RKO (cell line): ENCODE measurements at regions not wholly inside any gene's neighbourhood (a gene's known extent, or its start where the extent isn't known, plus 50 kb on each side); places are given as distances from the start of the nearest gene placed in this dataset.
A peak's percentile ranks its signal among the peaks of the same experiment; 100 is the strongest.
"Not testable (repeated sequence)": the region's sequence is repeated elsewhere in the genome, so short reads cannot be mapped to it uniquely, and the experiment has no call there.

Experiments used
- DNase-seq: peaks from one replicate; pipeline ENCODE4 v3.0.0-alpha.2; 2016; ENCODE audit warnings: low spot score

DNA sequence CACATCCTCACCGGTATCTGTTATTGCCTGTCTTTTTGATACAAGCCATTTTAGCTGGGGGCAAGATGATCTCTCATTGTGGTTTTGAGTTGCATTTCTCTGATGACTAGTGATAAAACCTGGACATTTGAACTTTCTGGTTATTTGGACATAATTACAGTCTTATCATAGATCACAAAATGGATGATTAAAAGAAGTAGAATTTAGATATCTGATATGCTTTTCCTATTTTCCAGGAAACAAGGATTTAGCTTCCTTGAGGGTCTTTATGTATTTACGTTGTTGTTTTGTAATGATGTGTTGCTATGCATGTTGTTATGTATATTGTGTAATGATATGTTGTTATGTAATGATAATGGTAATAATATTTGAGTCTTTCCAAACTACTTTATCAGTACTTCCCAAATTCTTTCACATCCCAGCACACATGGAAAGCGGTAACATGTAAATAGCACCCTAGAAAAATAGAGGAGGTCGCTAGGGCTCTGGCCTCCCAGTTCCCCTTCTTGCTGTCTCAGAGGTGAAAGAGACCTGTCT is 53.8 kb downstream of the GJD2 start:
- no peak for DNase-seq

GRCh38 chr15:34699968-34700640 is 54.7 kb downstream of the GJD2 start:
- no peak for DNase-seq

GRCh38 chr15:34696506-34696905 is 58.3 kb downstream of the GJD2 start:
- DNase-seq: no peak

DNA sequence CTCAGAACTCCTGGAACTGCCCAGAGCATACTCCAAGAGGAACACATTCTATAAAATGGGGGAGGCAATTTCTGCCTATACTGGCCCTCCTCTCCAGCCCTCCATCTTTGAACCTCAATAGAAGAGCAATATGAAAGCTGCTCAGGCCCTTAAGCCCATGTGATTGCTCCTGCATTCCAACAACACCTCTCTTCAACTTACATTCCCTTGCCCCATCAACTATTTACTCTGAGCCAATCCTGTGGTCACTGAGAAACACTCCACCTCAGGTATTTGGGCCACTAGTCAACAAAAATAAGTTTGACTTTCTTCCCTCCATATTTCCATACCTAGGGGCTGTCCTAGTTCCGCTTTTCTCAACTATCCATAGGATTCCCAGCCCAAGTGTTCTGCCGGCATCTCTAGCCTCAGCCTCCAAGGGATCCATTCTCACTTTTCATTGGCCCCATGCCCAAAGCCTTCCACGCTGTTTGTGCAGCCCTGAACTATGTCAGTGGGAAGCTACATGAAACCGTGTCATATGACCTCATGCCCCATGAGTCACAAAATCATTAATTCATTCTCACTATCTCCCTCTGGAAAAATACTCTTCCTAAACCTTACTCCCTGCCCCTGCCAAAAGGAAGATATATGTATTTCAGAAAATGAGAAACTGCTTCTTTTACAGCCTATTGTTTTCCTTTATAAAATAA is 61.6 kb downstream of the GJD2 start:
- no peak for DNase-seq

- no peak for DNase-seq
These were observed 63.8 kb downstream of the GJD2 start for GRCh38 chr15:34691034-34691433.

- no peak for DNase-seq
These were observed 66.1 kb downstream of the GJD2 start for GRCh38 chr15:34688699-34689098.

GRCh38 chr15:34684351-34684750 is 70.4 kb downstream of the GJD2 start:
- DNase-seq: no peak

DNA sequence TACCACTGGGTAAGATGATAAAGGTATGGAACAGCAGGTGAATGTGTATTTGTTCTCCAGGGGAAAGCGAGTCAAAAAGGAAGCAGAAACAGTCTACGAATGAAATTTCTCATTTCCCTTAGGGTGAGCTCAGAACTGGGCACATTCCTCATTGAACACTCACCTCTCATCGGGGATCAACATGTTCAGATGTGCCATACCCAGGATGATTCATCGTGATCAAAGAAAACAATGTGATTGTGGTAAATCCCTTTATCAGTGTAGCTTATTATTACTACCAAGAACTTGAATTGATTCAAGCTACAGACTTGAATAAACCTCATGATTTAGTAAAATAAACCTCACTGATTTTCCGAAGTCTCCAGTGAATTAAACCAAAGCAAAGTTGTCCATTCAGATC is 72.1 kb downstream of the GJD2 start:
- DNase-seq: peak; percentile 18

GRCh38 chr15:34679291-34679690 is 75.5 kb downstream of the GJD2 start:
- DNase-seq: no peak

GRCh38 chr15:34673241-34673640 is 81.6 kb downstream of the GJD2 start:
- no peak for DNase-seq

DNA sequence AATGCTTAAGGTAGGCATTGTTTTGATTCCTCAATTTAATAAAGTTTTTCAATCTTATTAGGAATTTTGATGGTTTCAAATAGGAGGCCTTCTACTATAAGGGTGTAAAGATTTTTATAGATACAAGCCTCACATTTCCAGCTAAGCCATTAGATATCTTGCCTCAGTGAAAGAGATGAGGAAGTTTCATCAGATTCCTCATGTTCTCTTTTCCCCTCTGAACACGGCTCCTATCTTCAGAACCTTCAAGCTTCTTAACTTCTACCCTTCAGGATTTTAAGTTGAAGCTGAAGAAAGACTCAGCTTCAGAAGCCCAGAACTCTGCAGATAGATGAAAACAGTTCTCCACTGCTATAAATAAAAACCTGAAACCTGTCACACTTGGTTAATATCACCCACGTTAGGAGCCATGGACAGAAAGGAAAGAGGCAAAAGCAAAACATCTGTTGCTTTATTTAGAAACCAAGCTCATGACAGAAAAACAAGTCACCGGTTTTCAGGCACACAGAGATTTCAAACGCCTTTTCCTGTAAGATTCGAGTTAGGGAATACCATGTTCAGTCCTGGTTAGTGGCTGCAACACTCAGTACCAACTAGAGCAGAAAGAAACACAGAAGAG is 82.2 kb upstream of the GOLGA8B start:
- DNase-seq: no peak

GRCh38 chr15:34664418-34664817 is 81.0 kb upstream of the GOLGA8B start:
- DNase-seq: no peak

- DNase-seq: no peak
These were observed 79.7 kb upstream of the GOLGA8B start for GRCh38 chr15:34663101-34663500.

DNA sequence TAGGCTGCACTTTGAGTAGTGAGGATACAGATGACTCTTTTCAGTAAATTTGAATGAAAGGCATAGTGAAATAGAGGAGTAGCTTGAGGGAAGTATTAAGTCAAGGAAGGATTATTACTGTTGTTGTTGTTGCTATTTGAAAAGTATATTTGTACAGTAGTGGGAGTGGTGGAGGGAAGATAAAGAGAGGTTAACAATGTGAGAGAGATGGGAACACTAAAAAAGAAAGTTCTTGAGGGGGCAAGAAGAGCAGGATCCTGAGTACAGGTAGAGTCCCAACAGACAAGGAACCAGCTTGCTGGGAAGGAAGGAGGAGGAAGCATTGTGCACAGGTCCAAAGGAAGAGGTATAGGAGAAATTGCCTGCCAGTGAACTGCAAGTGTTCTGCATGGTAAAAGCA is 75.6 kb upstream of the GOLGA8B start:
- DNase-seq: no peak

GRCh38 chr15:34657469-34658127 is 74.1 kb upstream of the GOLGA8B start:
- DNase-seq: no peak

DNA sequence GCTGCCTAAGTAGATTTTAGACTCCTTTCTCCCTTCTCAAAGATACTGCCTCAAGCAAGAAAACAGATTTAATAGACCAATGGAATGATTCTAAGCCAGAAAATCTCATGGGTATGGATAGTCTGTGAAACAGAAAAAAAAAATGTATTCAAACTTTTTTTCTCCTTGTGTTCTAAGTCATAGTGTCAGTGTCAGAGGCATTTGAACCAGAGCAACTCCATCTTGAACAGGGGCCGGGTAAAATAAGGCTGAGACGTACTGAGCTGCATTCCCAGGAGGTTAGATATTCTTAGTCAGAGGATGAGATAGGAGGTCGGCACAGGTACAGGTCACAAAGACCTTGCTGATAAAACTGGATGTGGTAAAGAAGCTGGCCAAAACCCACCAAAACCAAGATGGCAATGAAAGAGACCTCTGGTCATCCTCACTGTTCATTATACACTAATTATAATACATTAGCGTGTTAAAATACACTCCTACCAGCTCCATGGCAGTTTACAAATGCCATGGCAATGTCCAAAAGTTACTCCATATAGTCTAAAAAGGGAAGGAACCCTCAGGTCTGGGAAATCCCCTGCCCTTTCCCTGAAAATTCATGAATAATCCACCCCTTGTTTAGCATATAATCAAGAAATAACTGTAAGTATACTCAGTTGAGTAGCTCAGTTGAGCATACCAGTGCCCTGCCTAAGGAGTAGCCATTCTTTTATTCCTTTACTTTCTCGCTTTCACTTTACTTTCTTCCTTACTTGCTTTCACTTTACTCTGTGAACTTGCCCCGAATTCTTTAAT is 72.8 kb upstream of the GOLGA8B start:
- no peak for DNase-seq

GRCh38 chr15:34655326-34655725 is 71.9 kb upstream of the GOLGA8B start:
- DNase-seq: no peak

DNA sequence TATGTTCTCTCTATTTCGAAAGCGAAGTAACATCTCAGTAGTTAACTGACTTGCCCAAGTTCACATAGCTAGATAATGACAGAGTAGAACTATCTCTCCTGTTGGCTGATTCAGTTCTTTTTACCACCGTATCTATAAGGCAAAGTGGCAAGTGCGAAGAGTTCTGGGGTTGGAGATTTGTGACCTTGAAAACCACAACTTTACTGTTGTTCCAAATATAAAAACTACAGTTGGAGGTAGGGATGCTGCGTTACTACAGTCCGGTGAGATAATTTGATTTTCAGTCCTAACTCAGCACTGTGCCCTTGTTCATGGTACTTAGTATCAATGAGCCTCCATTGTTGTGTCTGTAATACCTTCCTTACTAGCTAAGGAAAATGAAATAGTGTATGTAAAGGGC is 71.2 kb upstream of the GOLGA8B start:
- no peak for DNase-seq

GRCh38 chr15:34653992-34654391 is 70.5 kb upstream of the GOLGA8B start:
- no peak for DNase-seq

- DNase-seq: not testable (repeated sequence)
These were observed 69.9 kb upstream of the GOLGA8B start for GRCh38 chr15:34653326-34653725.

DNA sequence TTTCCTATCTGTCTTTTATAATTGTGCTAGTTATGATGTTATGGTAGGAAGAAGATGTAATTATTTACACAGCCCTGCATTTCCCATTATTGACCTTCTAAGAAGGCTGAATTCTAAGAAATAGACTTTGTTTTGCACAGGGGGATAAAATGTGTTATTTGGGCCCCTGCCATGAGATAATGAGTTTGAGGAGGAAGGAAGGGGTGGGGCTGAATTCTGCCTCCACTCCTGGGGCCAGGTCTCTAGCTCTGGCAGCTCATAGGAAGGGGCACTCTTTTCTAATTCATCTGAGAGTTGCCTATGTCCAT is 69.2 kb upstream of the GOLGA8B start:
- DNase-seq: no peak
